Hippocampal formation (tissue), 2 donors: ENCODE measurements at regions not wholly inside any gene's neighbourhood (a gene's known extent, or its start where the extent isn't known, plus 50 kb on each side); places are given as distances from the start of the nearest gene placed in this dataset.

Experiments
- DNase-seq, 2 donors: peaks; one replicate each; lab custom pipeline; 2025; lab: John Stamatoyannopoulos, UW

GRCh38 chr6:104212977-104213668, 646.6 kb downstream of the HACE1 start:
- no peak for DNase-seq

- DNase-seq: no peak
These were observed 652.1 kb downstream of the HACE1 start for GRCh38 chr6:104207635-104208034.

GRCh38 chr6:104201557-104201956, 658.2 kb downstream of the HACE1 start:
- no peak for DNase-seq

GRCh38 chr6:104187616-104188015, 672.1 kb downstream of the HACE1 start:
- no peak for DNase-seq

GRCh38 chr6:104186831-104187230, 672.9 kb downstream of the HACE1 start:
- DNase-seq: no peak

- DNase-seq: no peak
These were observed 675.8 kb downstream of the HACE1 start for GRCh38 chr6:104183816-104184435.

GRCh38 chr6:104182811-104183210, 676.9 kb downstream of the HACE1 start:
- DNase-seq: no peak

- no peak for DNase-seq
These were observed 686.1 kb downstream of the HACE1 start for GRCh38 chr6:104173668-104174067.

- no peak for DNase-seq
These were observed 689.3 kb downstream of the HACE1 start for GRCh38 chr6:104170401-104170800.

GRCh38 chr6:104166055-104166668, 693.6 kb downstream of the HACE1 start:
- no peak for DNase-seq

GRCh38 chr6:104162036-104162669, 697.6 kb downstream of the HACE1 start:
- no peak for DNase-seq

GRCh38 chr6:104159045-104159618, 700.6 kb downstream of the HACE1 start:
- DNase-seq: no peak

- no peak for DNase-seq
These were observed 716.0 kb downstream of the HACE1 start for GRCh38 chr6:104143757-104144156.

- no peak for DNase-seq
These were observed 724.8 kb downstream of the HACE1 start for GRCh38 chr6:104134876-104135275.

- no peak for DNase-seq
These were observed 729.4 kb downstream of the HACE1 start for GRCh38 chr6:104130343-104130742.

- DNase-seq: no peak
These were observed 733.3 kb downstream of the HACE1 start for GRCh38 chr6:104126315-104127005.

GRCh38 chr6:104123227-104123626, 736.5 kb downstream of the HACE1 start:
- DNase-seq: no peak

- DNase-seq: no peak
These were observed 741.4 kb downstream of the HACE1 start for GRCh38 chr6:104118274-104118673.

- no peak for DNase-seq
These were observed 749.9 kb downstream of the HACE1 start for GRCh38 chr6:104109806-104110205.

- no peak for DNase-seq
These were observed 751.1 kb downstream of the HACE1 start for GRCh38 chr6:104108634-104109033.

- no peak for DNase-seq
These were observed 763.9 kb downstream of the HACE1 start for GRCh38 chr6:104095661-104096416.
